ENCODE measurements at regions not wholly inside any gene's neighbourhood (a gene's known extent, or its start where the extent isn't known, plus 50 kb on each side); places are given as distances from the start of the nearest gene placed in this dataset.

GRCh38 chrX:132270699-132271098 lies 51.5 kb upstream of the RAP2C start:
- TF ChIP-seq CTCF (IDR thresholded peaks at IDR 0.05) (no peak), POLR2A (IDR thresholded peaks at IDR 0.05) (no peak)
